B cell (primary cell): ENCODE measurements at regions not wholly inside any gene's neighbourhood (a gene's known extent, or its start where the extent isn't known, plus 50 kb on each side); places are given as distances from the start of the nearest gene placed in this dataset.

ENCODE experiments used
- ATAC-seq: fragments of 200-7000 bp; cut with Tn5 transposase; one replicate; pipeline ENCODE4 v1.10.0; 2021; ENCODE audit warnings: low read depth, mild to moderate bottlenecking, moderate number of reproducible peaks, moderate library complexity
- CTCF ChIA-PET: fragments of 350-600 bp; sonication (Branson Sonifier 250); formaldehyde crosslinking; loops from one replicate; lab custom pipeline; 2021; ENCODE audit warnings: antibody characterized with exemption, inconsistent platforms; lab: Charles Lee
- POLR2A ChIA-PET: fragments of 350-600 bp; sonication (Branson Sonifier 250); formaldehyde crosslinking; loops from one replicate; lab custom pipeline; 2021; ENCODE audit warnings: antibody characterized with exemption; lab: Charles Lee
- DNase-seq: peaks from one replicate; pipeline ENCODE4 v3.0.0; 2013
- H2AFZ ChIP-seq: 2 replicates; pipeline ENCODE4 v1.6.1; 2012; ENCODE audit warnings: mild to moderate bottlenecking, low read depth, low read length; ENCODE audit not compliant: insufficient read depth, poor library complexity, severe bottlenecking
- H3K27ac ChIP-seq, 2 donors: 1 replicate in 1 of 2; 2 replicates in 1 of 2; pipeline ENCODE4 v1.5.1; 2012 to 2013; ENCODE audit warnings: low read length in 2 of 2, mild to moderate bottlenecking in 2 of 2, moderate library complexity in 1 of 2
- H3K27me3 ChIP-seq, 4 experiments: fragments of 200-600 bp in 1 of 4; sonication (generic) in 1 of 4; replicated peaks in 1 of 4; 1 replicate in 2 of 4; 2 replicates in 2 of 4; pipeline versions ENCODE4 v1.6.1 to v1.7.0; 2013 to 2016; ENCODE audit warnings: low read length in 3 of 4, mild to moderate bottlenecking in 2 of 4, mixed read lengths in 1 of 4, moderate library complexity in 1 of 4; ENCODE audit not compliant: insufficient read depth in 4 of 4, control insufficient read depth in 3 of 4; ENCODE audit errors: control extremely low read depth in 1 of 4
- H3K36me3 ChIP-seq, 2 experiments: replicated peaks in 1 of 2; 1 replicate in 1 of 2; 2 replicates in 1 of 2; pipeline versions ENCODE4 v1.6.1 to v1.7.1; 2013; ENCODE audit warnings: low read length in 1 of 2; ENCODE audit not compliant: insufficient read depth in 2 of 2, control insufficient read depth in 1 of 2; ENCODE audit errors: control extremely low read depth in 1 of 2, extremely low read depth in 1 of 2
- H3K4me1 ChIP-seq, 2 donors: fragments of 200-600 bp in 1 of 2; sonication (generic) in 1 of 2; 1 replicate in 1 of 2; 2 replicates in 1 of 2; pipeline versions ENCODE4 v1.5.1 to v1.6.1; 2013 to 2017; ENCODE audit warnings: low read length in 2 of 2; ENCODE audit not compliant: control insufficient read depth in 2 of 2, insufficient read depth in 2 of 2
- H3K4me2 ChIP-seq: replicated peaks from 2 replicates; pipeline ENCODE3; 2012; ENCODE audit warnings: mild to moderate bottlenecking, low read depth, low read length; ENCODE audit not compliant: poor library complexity, severe bottlenecking
- H3K4me3 ChIP-seq, 5 experiments: fragments of 200-600 bp in 1 of 5; sonication (generic) in 1 of 5; 1 replicate in 3 of 5; 2 replicates in 2 of 5; pipeline versions ENCODE4 v1.5.1 to v1.7.0; 2011 to 2016; ENCODE audit warnings: low read length in 4 of 5, mild to moderate bottlenecking in 4 of 5, low read depth in 2 of 5, control low read depth in 1 of 5, moderate library complexity in 1 of 5; ENCODE audit not compliant: insufficient read depth in 1 of 5; ENCODE audit errors: control extremely low read depth in 1 of 5, extremely low read depth in 1 of 5
- H3K79me2 ChIP-seq: fragments of 200-600 bp; sonication (generic); one replicate; pipeline ENCODE4 v1.6.0; 2016; ENCODE audit warnings: low read length; ENCODE audit not compliant: control insufficient read depth, insufficient read depth
- H3K9ac ChIP-seq: fragments of 200-600 bp; sonication (generic); 2 replicates; pipeline ENCODE4 v1.6.1; 2017; ENCODE audit warnings: mild to moderate bottlenecking, low read length, moderate library complexity
- H3K9me3 ChIP-seq, 3 donors: one replicate each; pipeline versions ENCODE4 v1.6.1 to v1.7.1; 2013; ENCODE audit warnings: low read length in 2 of 3; ENCODE audit not compliant: control insufficient read depth in 2 of 3, insufficient read depth in 1 of 3; ENCODE audit errors: control extremely low read depth in 1 of 3
- H4K20me1 ChIP-seq: 2 replicates; pipeline ENCODE4 v1.6.0; 2012; ENCODE audit warnings: mild to moderate bottlenecking, low read length; ENCODE audit not compliant: insufficient read depth, control insufficient read depth, poor library complexity, severe bottlenecking
- H3K27ac Mint-ChIP-seq: one replicate; pipeline ENCODE4 v1.8.0; 2021; ENCODE audit warnings: mixed read lengths
- H3K27me3 Mint-ChIP-seq: one replicate; pipeline ENCODE4 v1.8.0; 2021; ENCODE audit warnings: mixed read lengths
- H3K4me1 Mint-ChIP-seq: one replicate; pipeline ENCODE4 v1.8.0; 2021; ENCODE audit warnings: mixed read lengths
- H3K4me3 Mint-ChIP-seq: one replicate; pipeline ENCODE4 v1.8.0; 2021; ENCODE audit warnings: mixed read lengths
- H3K9me3 Mint-ChIP-seq: one replicate; pipeline ENCODE4 v1.8.0; 2022; ENCODE audit warnings: mixed read lengths; ENCODE audit not compliant: insufficient read depth
- CTCF ChIP-seq: fragments of 200-600 bp; IDR thresholded peaks from one replicate; pipeline ENCODE4 v1.8.0; 2022; ENCODE audit warnings: antibody characterized with exemption, mild to moderate bottlenecking
- EZH2 ChIP-seq: IDR thresholded peaks from 2 replicates; pipeline ENCODE4 v1.6.1; 2012; ENCODE audit warnings: borderline replicate concordance, low read depth, mild to moderate bottlenecking, moderate library complexity, low read length; ENCODE audit not compliant: insufficient read depth, poor library complexity, severe bottlenecking
- WGBS: methylation state at CpG from one replicate; pipeline ENCODE4 v1.1.5; 2013; ENCODE audit warnings: missing lambda C conversion rate; ENCODE audit not compliant: insufficient coverage; 5-methylcytosine and 5-hydroxymethylcytosine counted together
- intact Hi-C: fragments of 100-400 bp; cut with micrococcal nuclease; formaldehyde crosslinking; loops from one replicate; pipeline ENCODE4 v1.10.0; 2022

DNA sequence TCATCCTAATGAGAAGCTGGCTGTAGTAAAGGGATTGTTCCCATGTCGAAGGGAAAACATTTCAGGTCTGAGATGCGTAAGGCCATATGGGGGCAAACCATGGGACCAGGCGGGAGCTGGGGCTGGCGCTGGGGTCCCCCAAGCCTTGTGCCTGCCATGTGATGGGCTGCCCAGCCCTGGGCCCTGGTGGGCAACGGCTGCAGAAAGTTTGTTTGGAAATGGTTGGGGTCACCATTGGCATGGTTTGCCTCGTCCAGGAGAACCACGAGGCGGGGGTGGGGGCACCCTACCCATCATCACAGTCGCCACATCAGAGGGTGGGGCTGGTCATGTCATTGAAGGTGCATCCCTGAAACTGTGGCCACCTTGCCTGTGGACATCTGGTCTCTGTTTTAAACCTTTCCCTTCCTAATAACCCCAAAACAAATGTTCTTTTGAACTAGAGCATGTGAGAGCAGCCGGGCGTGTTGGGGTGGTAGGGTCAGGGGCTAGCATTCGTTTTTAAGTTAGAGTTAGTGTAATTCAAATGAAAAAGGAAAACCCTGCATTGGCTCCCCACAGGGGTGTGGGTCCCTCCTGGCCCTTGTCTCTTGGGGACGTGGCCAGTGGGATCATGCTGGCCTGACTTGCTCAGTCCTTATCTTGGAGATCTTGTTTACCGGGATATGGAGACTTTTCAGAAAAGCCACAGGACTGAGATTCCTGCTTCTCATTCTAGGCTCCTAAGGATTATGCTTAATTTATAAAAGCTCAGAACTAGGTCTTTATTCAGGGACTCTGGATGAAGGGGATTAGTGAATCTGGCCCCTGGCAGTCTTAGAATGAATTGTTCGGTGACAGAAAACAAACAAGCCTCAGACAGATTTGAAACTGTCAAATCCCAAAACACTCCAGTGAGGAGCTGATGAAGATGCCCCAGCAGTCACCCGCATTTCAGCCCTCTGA, 98.5 kb downstream of the CTTN start:
- H3K79me2 ChIP-seq, result no peaks in the 10 kb centered on the region
- no peak for DNase-seq
- ChIA-PET POLR2A (no interaction called here), CTCF (no interaction called here)
- H3K4me2 ChIP-seq, result no peak overlapping the region
- H3K4me1 ChIP-seq, result no peaks in the 10 kb centered on the region
- Mint-ChIP-seq H3K27ac (no peak overlapping the region), H3K9me3 (no peaks in the 10 kb centered on the region), H3K27me3 (no peaks in the 10 kb centered on the region), H3K4me1 (no peaks in the 10 kb centered on the region), H3K4me3 (no peak overlapping the region)
- H4K20me1 ChIP-seq, result no peaks in the 10 kb centered on the region
- TF ChIP-seq EZH2, result no peak
- no peak for TF ChIP-seq CTCF
- H3K27me3 ChIP-seq, result no peaks in the 10 kb centered on the region
- peaks cover 0 to 14% (median 0%) of the 10 kb centered on the region in 3 donors for H3K9me3 ChIP-seq
- no peak for ATAC-seq
- 89% methylated on average over 12 of the region's 16 CpGs for WGBS
- no peak overlapping the region for H2AFZ ChIP-seq
- H3K36me3 ChIP-seq, result no peaks in the 10 kb centered on the region
- H3K9ac ChIP-seq, result no peak overlapping the region
- no peak overlapping the region for H3K27ac ChIP-seq
- intact Hi-C loops, result no loop called here
- H3K4me3 ChIP-seq, result no peak overlapping the region

DNA sequence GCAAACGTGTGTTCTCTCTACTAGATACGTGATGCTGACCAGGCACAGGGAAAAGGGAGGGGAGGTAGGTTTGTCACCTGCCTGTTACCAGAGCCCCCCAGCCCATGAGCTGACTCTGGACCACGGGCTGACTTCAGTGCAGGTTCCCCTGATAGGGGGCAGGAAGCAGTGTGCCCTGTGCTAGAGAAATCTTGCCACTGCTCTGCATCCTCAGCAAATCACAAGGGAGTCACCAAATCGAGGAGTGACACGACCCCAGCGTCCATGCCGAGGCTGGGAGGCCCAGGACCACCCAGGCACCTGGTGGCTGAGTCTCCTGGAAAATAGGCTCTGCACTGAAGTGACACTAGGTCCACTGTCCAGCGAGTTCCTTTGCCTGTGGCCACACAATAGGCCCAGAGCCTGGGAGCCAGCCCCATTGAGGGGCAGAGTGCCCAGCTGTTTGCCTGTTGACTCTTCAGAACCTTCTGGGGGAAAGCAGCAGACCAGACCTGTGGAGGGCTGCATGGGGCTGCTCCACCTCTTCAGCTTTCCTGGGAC, 99.3 kb downstream of the CTTN start:
- Histone ChIP-seq H3K4me2 (no peak overlapping the region), H3K9me3 (peaks cover 0 to 8% (median 0%) of the 10 kb centered on the region in 3 donors), H3K27me3 (no peaks in the 10 kb centered on the region), H3K79me2 (no peaks in the 10 kb centered on the region), H3K9ac (no peak overlapping the region), H3K4me3 (no peak overlapping the region), H3K36me3 (no peaks in the 10 kb centered on the region), H3K4me1 (no peaks in the 10 kb centered on the region), H2AFZ (no peak overlapping the region), H3K27ac (no peak overlapping the region), H4K20me1 (no peaks in the 10 kb centered on the region)
- H3K27me3 Mint-ChIP-seq, result no peaks in the 10 kb centered on the region
- no peak for DNase-seq
- H3K4me3 Mint-ChIP-seq, result no peak overlapping the region
- no peak for ATAC-seq
- 75% methylated on average over 6 of the region's 8 CpGs for WGBS
- intact Hi-C loops, result no loop called here
- TF ChIP-seq CTCF, result no peak
- no peak for TF ChIP-seq EZH2
- no peak overlapping the region for H3K27ac Mint-ChIP-seq
- ChIA-PET POLR2A (no interaction called here), CTCF (no interaction called here)
- H3K9me3 Mint-ChIP-seq, result no peaks in the 10 kb centered on the region
- no peaks in the 10 kb centered on the region for H3K4me1 Mint-ChIP-seq
